CD4-positive, alpha-beta T cell treated with Interleukin-17A for 4 hours (primary cell): ENCODE measurements at regions not wholly inside any gene's neighbourhood (a gene's known extent, or its start where the extent isn't known, plus 50 kb on each side); places are given as distances from the start of the nearest gene placed in this dataset.
"Not testable (repeated sequence)": the region's sequence is repeated elsewhere in the genome, so short reads cannot be mapped to it uniquely, and the experiment has no call there.

ENCODE experiments used
- DNase-seq: peaks from one replicate; pipeline ENCODE4 v3.0.0-alpha.2; 2020; ENCODE audit warnings: mixed read lengths

DNA sequence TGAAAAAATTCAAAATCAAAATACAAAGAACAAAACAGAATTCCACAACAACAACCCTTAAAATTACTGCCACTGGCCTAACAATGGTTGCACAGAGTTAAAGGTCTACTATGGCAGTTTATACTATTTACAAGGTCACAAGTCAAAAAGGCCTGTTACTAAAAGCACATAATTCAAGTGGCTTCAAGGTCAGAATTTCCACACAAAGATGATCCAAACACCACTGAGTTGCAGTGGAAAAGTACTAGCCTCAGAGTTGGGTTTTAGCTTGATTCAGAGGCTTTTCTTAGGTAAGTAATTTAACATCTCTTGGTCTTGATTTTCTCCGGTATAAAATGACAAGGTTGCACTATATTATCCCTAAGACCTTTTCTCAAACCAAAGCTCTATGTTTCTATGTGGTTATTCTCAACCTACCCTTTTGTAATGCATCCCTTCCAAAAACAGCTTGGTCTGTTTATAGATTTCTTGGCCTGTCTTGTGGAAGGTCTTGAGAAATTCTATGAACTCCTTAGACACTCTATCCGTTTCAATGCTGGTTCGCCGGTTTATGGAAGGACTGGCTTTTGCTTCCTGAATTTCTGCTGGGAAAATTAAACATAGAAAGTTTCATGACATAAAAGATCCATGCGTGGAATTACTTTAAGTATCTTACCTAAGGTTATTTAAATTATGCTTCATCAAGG, 69.5 kb downstream of the MDH2 start:
- DNase-seq = not testable (repeated sequence)

DNA sequence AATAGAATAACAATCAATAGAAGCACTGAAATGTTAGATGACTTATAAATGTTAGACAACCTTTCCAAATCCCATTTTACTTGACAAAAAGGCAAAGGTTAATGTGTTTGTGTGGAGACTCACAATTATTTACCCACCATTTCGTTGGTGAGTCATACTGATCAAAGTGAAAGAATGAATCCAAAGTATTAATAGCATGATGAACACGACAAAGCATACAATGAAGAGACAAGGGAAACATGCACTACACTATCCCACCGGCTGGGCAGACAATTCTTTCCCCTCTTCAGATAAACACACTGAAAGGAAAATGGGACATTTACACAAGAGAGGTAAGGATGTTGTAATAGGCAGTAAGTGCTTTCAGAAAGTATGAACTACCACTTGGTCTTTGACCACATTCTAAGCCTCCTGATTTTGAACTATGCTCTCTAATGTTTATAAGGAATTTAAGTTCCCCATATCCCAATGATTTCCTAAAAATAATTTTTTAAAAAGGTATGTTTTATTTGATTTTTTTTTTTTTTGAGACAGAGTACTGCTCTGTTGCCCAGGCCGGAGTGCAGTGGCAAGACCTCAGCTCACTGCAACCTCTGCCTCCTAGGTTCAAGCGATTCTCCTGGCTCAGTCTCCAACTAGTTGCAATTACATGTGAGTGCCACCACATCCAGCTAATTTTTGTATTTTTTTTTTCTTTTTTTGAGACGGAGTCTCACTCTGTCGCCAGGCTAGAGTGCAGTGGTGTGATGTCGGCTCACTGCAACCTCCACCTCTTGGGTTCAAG, 70.5 kb downstream of the MDH2 start:
- not testable (repeated sequence) for DNase-seq

DNA sequence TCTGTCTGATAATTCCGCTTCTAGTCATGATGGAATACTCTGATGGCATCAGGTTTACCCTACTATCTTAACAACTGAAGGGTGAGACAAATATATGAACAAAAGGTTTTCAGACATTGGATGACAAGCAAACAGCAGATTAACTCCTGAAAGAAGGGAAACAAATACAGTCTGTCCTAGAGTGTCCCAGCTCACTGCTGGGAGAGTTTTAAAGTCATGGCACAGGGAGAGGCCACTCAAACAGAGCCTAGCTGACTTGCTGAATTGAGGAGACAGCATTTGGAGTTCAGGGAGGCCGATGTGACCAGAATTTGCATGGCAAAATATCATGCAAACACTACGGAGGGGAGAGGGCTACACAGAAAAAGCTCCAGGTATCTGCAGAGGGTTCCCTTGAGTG, 73.1 kb downstream of the MDH2 start:
- no peak for DNase-seq

- DNase-seq = no peak
Observed at GRCh38 chr7:76122516-76123239, 74.8 kb downstream of the MDH2 start.

- DNase-seq = no peak
Observed at GRCh38 chr7:76123316-76123715, 75.4 kb downstream of the MDH2 start.

DNA sequence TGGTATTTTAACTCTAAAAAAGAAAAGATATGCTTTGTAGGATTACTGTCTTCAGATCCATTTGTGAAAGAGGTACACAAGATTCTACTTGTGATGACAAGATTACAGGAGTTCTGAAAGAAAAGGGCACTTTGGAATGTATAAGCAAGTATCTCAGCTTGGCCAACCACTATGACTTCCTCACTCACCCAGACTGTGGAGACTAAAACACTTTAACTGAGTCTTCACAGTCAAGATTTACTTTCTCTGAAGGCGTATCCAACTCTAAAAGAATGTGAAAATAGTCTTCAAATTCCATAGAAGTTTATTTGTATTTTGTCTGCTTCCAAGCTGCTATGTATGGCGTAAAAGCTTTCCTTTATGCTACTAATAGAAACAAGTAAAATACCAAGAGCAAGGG, 76.1 kb upstream of the SRRM3 start:
- DNase-seq = no peak

GRCh38 chr7:76126632-76127031, 75.1 kb upstream of the SRRM3 start:
- no peak for DNase-seq

- no peak for DNase-seq
Observed at GRCh38 chr7:76129366-76129765, 72.3 kb upstream of the SRRM3 start.

DNA sequence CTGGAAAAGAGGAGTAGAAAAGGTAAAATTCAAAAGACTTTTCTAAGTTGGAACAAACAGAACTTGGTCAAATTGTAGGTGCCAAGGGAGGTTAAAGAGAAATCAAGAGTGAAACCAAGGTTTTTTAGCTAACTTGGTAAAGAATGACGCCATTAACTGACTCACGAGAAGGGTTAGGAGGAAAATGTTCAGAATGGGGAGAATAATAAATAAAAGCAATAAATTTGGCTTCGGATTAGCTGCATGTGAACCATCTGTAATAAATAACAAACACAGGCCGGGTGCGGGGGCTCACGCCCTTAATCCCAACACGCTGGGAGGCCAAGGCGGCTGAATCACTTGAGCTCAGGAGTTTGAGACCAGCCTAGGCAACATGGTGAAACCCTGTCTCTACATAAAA, 71.9 kb upstream of the SRRM3 start:
- DNase-seq = no peak

- DNase-seq = peak; percentile 12
Observed at GRCh38 chr7:76130661-76131060, 71.0 kb upstream of the SRRM3 start.

GRCh38 chr7:76131887-76132286, 69.8 kb upstream of the SRRM3 start:
- not testable (repeated sequence) for DNase-seq

DNA sequence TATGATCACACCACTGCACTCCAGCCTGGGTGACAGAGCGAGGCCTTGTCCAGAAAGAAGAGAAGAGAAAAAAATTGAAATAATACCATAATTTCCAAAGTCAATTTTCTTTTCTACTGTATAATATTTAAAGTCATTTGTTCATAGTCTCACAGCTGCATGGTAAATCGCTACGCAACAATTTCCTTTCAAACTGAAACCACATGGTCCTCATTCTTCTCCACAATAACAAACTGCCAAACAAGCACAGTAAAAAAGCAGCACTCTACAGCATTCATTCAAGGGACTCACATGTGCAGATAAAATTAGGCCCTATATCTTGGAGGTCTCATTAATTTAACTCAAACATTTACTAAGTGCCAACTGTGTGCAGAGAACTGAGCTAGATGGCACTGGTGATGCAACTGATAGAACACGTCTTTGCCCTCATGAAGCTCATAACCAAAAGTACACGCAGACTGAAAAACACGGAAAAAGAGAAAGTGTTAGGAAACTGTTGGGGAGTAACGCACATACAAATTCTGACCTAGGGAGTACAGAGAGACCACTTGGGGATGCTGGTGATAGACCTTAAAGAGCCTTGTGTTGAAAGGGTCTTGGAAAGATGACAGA, 68.4 kb upstream of the SRRM3 start:
- no peak for DNase-seq

GRCh38 chr7:76133839-76134238, 67.9 kb upstream of the SRRM3 start:
- DNase-seq = no peak

DNA sequence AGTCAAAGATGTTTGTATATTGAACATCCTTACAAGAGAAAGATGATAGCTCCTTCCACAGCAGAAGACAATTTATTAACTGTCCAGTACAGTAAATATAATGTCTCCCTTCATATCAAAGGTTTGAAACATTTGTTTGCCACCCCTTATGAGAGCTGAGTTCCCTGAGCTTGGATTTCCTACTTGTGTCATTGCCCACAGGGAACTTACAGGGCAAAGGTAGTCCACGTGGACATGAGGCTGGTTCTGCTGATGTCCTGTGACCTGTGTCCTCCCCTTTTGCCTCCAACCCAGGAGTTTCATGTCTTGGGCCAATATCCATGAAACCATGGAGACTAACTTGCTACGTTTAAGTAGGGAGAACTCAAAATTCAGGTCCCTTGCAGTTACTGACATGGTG, 66.4 kb upstream of the SRRM3 start:
- DNase-seq = not testable (repeated sequence)

GRCh38 chr7:76138577-76139313, 63.0 kb upstream of the SRRM3 start:
- not testable (repeated sequence) for DNase-seq

DNA sequence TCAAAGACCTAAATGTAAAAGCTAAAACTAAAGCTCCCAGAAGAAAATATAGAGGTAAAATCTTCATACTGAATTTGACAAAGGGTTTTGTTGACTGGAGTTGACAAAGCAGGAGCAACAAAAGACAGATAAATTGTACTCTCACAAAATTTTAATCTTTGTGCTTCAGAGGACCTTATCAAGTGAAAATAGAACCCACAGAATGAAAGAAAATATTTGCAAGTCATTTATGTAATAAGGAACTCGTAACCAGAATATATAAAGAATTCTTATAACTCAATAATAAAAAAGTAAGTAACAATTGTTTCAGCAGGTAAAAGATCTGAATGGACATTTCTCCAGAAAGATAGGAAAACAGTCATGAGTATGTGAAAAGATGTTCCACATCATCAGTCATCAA, 62.0 kb upstream of the SRRM3 start:
- DNase-seq = no peak

- not testable (repeated sequence) for DNase-seq
Observed at GRCh38 chr7:76140259-76140658, 61.4 kb upstream of the SRRM3 start.

DNA sequence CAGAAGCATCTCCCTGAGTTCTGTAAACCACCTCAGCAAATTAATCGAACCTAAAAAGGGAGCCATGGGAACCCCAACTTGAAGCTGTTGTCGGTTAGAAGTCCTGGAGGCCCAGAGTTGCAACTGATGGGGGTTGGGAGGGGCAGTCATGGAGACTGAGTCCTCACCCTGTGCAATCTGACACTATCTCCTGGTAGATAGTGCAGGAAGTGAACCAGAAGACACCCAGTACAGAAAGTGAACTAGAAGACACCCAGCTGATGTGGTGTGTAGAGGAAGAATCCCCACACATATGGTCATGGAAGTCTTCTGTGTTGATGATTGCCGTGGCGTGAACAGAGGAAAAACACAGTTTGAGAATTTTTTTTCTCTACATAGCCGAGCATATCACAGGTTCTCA, 58.8 kb upstream of the SRRM3 start:
- DNase-seq = no peak

DNA sequence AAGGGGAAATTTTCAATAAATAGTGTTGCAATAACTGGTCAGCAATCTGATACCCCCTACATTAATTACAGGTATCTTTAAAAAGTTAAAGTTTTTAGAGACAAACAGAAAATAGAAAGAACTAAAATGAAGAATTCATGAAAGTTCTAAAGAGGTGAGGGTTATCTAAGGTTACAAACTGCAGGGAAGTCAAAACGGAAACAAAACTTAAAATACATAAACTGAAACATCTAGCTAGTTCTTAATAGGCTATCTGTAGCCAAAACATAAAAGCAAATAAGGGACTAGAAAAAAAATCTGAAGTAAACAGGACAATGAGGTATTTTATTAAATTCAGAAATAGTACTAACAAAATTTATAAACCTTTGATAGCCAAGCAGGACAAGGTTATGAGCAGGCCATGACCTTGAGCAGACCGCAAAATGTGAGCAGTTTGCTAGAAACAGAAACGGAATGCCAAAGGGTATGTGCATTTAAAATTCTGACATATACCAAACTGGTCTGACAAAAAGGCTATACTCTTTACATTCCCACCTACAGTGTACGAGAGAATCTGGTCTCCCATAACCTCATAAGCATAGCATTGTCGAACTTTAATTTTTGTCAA, 56.9 kb upstream of the SRRM3 start:
- not testable (repeated sequence) for DNase-seq

DNA sequence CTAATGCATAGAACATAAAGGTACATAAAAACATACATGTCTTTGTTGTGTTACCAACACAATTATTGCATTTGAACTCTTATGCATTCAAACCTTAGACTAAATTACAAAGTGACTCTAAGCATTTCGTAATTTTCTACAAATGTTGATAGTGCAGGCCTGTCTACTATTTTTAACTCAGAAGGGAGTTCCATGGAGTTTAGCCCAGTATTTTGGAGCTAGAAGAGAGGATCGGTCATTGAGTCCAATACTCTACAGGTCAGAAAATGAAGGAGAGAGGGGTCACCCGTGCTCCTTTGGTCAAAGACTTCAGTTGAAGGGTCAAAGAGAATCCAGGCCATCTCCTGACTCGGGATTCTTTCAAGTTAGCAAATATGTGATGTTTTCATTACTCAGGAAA, 55.3 kb upstream of the SRRM3 start:
- DNase-seq = no peak

DNA sequence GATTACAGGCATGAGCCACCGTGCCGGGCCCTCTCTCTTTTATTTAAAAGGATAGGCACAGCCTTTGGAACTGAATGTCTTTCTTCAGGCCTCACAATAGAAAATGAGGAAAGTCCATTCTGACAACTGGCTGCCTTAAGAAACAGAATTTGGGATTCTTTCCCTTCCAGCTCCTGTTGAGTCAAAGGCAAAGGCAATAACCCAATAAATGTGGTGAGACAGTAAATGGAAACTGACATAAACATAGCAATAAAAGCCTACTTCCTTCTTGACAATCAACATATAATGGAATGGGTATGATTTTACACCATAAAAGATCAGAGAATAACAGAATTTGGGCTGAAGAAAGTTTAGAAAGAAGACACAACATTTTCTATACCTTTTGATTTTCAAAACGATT, 52.7 kb upstream of the SRRM3 start:
- not testable (repeated sequence) for DNase-seq
